Cardiac fibroblast (primary cell): ENCODE measurements at regions not wholly inside any gene's neighbourhood (a gene's known extent, or its start where the extent isn't known, plus 50 kb on each side); places are given as distances from the start of the nearest gene placed in this dataset.

Experiments
- DNase-seq, 2 donors: peaks; one replicate each; pipeline versions ENCODE4 v3.0.0 to v3.0.0-alpha.2; 2010; ENCODE audit warnings: low read depth in 2 of 2
- H3K4me3 ChIP-seq, 2 donors: replicated peaks in 1 of 2; 1 replicate in 1 of 2; 2 replicates in 1 of 2; pipeline ENCODE4 v1.5.1; 2011; ENCODE audit warnings: low read depth in 2 of 2, low read length in 2 of 2, mild to moderate bottlenecking in 2 of 2, moderate library complexity in 1 of 2
- TF ChIP-seq, protein P1 (sequence below): IDR thresholded peaks from one replicate; pipeline ENCODE4 v1.5.1; 2011; ENCODE audit warnings: low read depth, mild to moderate bottlenecking, low read length, inconsistent platforms

DNA sequence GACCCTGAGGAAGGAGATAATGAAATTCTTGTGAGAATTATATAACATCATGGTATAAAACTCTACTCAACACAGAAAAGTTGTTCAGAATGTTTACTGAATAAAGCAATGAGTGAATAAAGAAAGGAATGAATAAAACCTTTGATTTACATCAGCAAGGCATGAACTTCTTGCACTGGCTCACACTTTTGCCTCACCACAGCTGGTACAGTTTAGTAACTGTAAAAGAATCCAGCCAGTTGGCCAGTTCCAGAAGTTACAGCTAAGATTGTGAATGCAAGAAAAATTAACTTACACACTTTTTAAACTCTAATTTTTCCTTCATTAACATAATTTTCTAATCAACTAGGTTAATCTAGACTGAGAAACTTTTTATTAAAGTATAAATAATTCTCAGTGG, 490.9 kb downstream of the NFIB start:
- DNase-seq = peak; percentile 50 to 55
- TF ChIP-seq, protein P1, sequence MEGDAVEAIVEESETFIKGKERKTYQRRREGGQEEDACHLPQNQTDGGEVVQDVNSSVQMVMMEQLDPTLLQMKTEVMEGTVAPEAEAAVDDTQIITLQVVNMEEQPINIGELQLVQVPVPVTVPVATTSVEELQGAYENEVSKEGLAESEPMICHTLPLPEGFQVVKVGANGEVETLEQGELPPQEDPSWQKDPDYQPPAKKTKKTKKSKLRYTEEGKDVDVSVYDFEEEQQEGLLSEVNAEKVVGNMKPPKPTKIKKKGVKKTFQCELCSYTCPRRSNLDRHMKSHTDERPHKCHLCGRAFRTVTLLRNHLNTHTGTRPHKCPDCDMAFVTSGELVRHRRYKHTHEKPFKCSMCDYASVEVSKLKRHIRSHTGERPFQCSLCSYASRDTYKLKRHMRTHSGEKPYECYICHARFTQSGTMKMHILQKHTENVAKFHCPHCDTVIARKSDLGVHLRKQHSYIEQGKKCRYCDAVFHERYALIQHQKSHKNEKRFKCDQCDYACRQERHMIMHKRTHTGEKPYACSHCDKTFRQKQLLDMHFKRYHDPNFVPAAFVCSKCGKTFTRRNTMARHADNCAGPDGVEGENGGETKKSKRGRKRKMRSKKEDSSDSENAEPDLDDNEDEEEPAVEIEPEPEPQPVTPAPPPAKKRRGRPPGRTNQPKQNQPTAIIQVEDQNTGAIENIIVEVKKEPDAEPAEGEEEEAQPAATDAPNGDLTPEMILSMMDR = no peak
- no peak overlapping the region for H3K4me3 ChIP-seq

GRCh38 chr9:13817754-13818278, 496.1 kb downstream of the NFIB start:
- TF ChIP-seq, protein P1 = no peak
- peak; percentile 35 to 66 for DNase-seq
- H3K4me3 ChIP-seq = no peak overlapping the region

GRCh38 chr9:13816837-13817236, 497.1 kb downstream of the NFIB start:
- H3K4me3 ChIP-seq = no peak overlapping the region
- TF ChIP-seq, protein P1 = no peak
- DNase-seq = no peak

DNA sequence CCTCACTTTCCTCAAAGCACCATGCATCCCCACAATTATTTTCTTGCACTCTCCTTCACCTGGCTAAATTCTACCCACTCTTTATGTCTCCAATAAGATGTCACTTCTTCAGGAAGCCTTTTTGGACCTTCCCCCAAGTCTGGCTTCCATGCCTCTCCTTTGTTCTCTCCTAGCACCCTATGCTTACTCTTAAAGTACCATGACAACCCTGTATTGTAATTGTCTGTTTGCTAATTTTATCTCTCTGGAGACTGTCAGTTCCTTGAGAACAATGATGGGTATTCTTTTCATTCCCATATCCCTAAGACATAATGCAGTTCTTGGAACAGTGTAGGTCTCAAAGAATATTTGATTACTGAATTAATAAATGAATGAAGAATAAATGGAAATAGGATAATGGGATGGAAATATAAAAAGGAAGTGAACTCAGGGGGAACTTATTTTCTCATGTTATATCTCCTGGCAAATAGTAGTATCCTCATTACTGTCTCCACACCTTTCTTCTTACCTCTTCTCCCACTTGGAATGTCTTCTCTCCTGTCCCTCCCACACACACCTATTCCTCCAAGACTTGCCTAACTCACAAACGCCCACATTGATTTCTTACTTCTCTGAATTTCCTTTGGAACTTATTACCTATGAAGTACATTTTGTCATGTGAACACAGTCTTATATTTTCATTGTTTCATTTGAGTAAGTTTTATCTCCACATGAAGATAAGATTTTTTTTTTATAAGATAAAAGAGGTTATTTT, 499.1 kb downstream of the NFIB start:
- TF ChIP-seq, protein P1 = no peak
- DNase-seq = peak in 1 of 2 donors; percentile 21
- no peak overlapping the region for H3K4me3 ChIP-seq

GRCh38 chr9:13811876-13812275, 502.1 kb downstream of the NFIB start:
- no peak overlapping the region for H3K4me3 ChIP-seq
- DNase-seq = no peak
- TF ChIP-seq, protein P1 = no peak

DNA sequence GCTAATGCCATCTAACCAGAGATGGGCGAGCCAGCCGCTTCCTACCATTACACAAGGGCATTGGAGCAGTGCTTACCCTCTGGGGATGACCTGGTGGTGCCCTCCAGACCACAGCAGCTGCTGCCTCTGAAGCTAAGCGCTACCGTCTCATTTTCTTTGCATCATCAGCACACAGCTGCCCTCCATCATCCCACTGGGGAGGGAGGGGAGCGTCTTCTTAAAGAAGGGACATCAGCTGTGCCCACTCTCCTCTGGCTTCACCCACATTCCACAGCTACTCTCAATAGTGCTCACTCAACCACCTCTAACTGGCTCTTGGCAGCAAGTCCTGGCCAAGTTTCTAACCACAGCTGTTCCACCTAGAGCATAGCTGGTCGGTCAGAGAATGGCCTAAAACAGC, 503.4 kb downstream of the NFIB start:
- no peak overlapping the region for H3K4me3 ChIP-seq
- DNase-seq = peak; percentile 36 to 40
- TF ChIP-seq, protein P1 = no peak
